HG03139 (cell line): ENCODE measurements at regions not wholly inside any gene's neighbourhood (a gene's known extent, or its start where the extent isn't known, plus 50 kb on each side); places are given as distances from the start of the nearest gene placed in this dataset.
"Not testable (repeated sequence)": the region's sequence is repeated elsewhere in the genome, so short reads cannot be mapped to it uniquely, and the experiment has no call there.

Experiments
- ATAC-seq: cut with Tn5 transposase; IDR thresholded peaks from one replicate; pipeline ENCODE4 v1.9.1; 2021; ENCODE audit not compliant: unreplicated experiment

DNA sequence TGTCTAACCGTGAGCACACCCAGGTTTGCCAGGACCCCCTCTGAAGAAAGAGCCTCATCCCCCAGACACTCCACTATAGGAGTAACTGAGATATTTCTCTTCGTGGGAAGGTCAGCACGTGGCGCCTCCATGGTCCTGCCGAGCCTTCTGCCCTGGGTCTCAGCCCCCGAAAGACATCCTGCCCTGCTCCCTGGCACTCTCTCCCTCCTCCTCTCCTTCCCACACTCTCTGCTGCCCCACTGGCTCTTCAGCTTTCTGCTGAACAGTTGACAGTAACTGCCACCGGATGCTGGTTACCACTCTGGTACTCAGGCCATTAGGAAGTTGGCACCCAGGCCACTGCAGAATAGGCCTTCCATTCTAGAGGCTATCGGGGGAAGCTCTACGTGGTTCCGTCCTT lies 185.2 kb downstream of the UACA start:
- no peak for ATAC-seq

DNA sequence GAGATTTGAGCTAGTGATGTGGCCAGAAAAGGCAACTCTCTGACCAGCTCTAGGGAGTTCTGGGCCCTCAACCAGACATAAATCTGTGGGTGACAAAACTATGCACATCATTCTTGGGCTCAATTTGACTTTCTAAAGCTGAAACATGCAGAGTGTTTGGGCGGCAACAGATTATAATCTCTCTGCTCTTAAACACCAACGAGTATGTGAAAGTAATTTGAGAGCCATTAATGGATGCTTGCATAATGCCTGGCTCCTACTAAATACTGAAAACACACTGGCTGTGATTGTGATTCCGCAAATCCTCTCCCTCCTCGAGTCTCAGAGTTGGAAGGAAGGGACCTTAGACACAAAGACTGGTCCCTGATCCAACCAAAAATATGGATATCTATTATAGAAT lies 186.7 kb downstream of the UACA start:
- ATAC-seq, result no peak

DNA sequence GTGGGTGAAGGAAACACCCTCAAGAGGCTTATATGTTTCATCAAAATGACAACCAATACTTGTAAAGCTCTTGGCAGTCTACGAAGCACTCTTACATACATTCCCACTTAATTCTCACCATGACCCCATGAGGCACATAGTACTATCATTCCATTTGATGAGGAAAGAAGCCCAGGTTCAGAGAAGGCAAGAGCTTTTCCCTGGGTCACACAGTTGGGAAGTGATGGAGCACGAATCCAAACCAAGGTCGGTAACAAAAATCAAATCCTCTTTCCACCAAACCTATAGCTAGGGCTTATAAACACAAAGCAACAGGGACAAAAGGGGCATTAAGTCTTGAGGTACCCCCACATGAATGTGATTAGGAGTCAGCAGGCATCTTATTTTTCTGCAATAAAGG lies 187.1 kb downstream of the UACA start:
- no peak for ATAC-seq

DNA sequence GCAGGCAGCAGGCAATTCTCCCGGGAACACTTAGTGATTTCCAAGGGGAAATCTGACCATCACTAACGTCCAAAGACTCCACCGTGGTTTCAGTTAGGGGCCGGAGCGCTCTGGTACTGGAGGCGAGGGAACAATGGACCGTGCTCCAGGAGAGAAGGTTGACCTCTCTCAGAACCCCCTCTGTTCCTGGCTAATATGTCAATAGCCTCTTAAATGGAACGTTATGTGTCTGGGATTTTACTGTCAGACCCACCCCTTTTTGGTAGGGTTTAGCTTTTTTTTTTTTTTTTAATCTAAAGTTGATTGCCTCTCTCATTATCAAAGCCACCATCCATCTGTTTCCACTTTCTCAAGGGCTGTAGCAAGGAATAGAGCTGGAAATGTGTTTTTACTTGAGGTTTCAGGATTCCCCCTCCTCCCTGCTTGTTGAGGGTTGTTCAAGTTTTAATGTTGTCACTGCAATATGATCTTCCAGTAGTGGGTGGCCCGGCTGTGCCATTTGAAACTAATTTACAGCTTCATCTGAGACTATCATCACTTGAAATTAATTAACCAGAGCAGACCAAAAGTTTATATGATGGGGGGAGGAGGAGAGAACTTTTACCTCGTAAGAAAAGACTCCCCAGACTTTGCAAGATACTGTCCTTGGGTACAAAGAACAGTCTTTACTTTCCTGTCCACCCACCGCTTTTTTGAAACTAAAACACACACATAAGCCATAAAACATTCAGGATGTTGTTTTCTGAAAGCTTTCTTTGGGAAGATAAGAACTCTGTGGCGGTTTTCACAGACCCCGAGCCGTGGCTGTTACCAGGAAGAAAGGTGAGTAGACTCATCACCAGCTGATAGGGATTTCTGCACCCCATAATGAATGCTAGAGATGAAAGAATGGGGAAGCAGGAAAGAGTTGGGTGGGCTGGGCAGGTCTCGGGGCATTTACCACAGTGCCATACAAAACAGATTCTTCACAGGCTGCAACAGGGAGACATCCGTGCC lies 187.8 kb downstream of the UACA start:
- no peak for ATAC-seq

DNA sequence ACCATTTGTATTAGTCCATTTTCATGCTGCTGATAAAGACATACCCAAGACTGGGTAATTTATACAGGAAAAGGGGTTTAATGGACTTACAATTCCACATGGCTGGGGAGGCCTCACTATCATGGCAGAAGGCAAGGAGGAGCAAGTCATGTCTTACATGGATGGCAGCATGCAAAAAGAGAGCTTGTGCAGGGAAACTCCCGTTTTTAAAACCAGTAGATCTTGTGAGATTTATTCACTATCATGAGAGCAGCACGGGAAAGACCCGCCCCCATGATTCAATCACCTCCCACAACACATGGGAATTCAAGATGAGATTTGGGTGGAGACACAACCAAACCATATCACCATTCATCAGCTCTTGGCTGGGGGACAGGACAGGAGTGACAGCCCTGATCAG lies 189.0 kb downstream of the UACA start:
- not testable (repeated sequence) for ATAC-seq

DNA sequence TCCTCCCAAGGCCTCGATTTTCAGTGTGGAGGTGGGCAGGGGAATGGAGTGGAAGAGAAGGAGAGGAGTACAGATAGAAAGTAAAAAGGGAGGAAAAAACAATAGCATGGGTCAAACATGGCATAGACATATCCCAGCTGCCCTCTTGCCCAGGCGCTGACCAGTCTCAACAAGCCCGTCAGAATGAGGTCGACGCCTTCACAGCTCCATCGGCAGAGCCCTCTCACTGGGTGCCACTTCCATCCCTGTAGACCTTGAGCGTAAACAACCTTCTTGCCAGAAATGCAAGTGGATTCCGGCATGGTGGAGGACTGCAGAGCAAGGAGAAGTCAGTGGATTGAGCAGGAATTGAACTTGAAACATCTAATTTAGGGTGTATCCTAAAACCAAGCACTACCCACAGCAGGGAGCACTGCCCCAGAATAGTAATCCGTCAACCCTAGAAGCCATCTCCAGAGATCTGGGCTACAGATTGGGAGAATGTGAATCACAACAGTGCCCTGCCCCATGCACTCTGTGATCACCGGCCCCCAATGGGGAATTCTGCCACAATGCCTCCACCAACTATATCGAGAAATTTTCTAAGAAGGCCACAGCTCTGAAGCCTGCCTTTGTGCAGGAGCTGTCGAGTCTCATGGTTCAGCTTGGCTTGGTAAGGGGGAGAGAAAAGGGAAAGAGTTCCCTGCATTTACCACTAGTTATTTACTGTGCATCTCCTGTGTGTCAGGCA lies 190.1 kb downstream of the UACA start:
- ATAC-seq, result no peak

DNA sequence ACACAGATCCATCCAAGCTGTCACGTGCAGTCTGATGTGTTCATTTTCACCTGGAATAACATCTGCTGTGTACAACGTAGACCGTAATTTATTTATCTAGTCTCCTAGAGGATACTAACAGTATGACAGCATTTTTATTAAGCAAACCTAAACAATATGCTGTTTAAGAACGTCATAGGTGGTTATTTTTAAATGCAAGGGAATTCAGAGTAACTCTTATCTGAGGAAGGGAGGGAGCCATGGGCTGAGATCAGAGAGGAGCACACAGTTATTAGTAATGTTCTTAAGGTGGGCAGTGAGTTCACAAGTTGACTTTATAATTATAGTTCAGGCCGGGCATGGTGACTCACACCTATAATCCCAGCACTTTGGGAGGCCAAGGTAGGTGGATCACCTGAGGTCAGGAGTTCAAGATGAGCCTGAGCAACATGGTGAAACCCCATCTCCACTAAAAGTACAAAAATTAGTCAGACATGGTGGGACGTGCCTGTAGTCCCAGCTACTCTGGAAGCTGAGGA lies 193.6 kb downstream of the UACA start:
- ATAC-seq, result no peak

DNA sequence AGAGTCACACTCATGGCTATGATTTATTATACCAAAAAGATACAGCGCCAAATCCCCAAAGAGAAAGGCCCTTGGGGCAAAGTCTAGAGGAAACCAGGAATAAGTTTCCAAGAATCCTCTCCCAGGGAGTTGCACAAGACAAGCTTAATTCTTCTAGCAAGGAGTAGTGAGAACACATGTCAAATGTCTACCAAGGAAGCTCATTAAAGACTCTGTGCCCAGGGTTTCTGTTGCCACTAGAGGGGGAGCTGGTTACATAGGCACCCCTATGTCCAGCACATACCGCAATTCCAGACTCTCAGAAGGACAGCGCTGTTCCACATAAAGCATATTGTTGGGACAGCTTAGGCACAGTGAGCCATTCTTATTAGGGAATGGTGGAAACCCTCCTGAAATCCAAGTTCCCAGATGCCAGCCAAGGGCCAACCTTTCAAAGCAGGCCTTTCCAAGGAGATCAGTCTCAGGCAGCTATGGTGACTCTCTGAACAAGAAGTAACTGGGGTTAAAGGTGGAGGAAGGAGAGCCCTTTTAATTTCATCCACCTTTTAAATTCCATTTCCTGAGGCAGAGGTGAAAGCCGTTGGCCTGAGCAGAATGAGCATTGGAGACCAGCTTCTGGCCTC lies 194.2 kb downstream of the UACA start:
- no peak for ATAC-seq

DNA sequence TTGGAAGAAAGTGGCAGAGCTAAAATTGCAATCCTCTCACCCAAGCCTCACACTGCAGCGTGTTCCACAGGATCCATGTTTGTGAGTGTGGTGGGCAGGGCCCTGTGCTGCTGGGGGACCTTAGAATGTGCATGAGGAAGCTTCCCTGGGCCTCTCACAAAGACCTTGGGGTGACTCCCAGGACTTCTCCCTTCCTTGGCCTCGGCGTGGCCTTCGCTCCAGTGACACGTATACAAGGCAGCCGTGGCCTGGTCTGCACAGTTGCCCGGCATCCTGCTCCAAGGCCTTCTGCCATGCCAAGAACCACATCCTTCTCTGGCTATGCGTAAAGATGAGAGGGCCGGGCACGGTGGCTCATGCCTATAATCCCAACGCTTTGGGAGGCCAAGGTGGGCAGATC lies 196.4 kb downstream of the UACA start:
- ATAC-seq, result no peak

DNA sequence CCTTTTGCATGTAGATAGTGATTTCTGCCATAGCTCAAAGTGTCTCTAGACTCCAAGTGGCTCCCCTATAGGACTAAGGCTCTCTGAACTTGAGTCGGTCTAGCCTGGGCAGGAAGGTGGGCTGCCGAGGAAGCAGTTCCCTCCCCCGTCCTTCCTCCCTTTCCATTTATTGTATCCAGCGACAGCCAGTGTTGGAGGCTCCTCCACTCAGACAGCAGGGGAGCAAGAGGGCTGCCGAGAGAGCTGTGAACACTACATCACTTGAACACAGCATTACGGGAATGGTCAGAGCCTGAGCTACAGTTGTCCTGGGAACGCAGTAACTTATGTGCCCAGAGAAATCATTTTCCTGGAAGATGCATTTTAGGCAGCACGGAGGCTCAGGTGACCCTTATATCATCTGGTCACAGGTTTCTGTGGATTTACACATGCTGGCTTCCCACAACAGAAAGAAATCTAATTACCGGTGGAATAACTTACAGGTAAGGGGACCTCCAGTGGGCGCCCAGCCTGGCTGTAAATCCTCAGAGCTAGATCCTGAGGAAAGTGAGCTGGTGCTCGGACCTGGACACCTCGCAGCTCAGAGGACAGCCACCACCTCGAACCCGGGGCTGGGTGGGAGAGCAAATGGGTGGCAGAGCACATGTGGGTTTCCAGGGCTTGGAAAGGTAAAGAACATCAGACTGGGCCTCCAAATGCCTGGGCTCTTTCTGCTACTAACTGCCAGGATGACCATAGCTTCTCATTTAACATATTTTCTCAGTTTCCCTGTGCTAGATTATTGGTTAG lies 197.1 kb downstream of the UACA start:
- ATAC-seq, result no peak

DNA sequence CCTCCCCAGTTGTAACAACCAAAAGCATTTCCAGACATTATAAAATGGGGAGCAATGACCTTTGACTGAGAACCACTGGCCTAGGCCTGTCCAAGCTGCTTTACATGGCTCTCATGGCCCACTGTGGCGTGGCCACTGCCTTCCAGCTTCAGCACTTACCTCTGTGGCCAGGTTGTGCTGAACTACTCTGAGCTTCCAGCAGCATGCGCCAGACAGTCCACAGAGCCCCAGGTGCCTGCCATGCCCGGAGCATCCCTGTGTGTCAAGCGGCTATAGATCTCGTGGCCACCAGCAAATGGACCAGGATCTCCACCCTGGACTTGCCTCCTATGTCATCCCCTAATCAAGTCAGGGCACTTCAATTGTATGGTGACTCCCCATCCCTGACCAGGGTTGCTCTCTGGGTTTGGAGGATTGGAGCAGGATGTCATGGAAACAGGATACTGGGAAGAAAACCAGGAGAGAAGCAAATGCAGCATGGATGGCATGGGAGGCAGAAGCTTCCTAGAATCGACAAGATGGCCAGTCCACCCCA lies 199.7 kb downstream of the UACA start:
- no peak for ATAC-seq

DNA sequence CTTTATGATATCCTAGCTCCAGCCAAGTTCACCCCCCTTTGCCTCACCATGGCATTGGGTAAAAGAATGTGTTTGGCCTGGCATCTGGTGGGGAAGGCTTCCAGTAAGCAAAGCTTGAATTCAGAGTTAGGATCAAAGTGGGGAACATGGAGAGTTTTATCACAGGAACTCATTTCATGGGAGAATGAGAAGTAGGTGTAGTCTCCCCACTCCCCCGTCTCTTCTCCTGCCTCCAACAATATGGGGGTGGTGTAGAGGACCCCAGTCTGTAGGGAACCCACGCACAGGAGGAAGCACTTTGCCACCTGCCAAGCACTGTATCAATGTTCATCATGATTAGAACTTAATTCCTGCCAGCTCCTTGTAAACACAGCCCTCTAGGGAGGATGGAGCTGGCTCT lies 200.5 kb downstream of the UACA start:
- no peak for ATAC-seq

DNA sequence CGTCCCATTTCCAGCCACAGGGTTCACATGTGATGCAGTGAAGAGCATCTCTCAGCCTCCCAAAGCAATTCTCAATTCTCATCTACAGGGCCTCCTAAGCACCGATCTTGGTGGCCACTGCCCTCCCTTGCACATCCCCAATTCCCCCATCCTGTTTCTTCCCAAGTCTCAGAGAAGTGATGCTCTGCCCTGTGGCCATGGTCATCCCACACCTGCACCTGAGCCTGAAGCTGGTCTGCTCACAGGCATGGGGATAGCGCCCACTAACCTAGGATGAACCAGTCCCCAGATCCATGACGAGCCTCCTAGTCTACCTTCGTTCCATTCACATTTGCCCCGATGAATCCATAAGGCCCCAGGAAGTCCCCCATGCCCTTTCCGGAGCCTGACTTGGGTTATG lies 201.5 kb downstream of the UACA start:
- ATAC-seq, result no peak

DNA sequence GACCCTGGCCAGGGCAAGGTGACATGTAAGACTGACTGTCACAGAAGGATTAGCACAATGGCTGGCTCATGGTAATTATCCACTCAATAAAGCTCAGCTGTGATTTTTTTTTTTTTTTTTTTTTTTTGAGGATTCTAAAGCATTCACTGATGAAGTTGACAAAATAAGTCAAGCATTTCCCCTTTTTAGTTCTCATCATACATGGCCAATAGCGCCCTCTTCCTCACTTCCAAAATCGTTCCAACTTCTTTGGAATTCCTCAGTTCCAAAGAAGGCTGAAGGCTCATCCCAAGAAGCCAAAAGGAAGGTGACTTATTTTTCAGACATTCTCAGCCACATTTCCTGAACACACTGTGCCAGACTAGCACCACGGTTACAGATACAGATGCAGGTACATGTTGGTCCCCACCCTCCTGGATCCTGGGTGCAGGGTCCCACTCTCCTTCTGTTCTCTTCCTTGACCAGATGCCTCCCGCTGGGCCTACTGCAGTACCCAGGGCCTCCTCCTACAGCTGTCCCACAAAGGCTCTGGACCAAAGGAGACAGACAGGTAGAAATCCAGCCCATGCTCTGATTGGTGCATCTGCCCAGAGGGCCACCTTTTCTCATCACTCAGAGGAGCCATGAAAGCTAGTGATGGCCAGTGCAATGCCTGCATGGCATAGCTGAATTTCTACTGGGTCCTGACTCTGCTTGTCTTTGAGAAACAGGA lies 202.6 kb downstream of the UACA start:
- ATAC-seq, result no peak

DNA sequence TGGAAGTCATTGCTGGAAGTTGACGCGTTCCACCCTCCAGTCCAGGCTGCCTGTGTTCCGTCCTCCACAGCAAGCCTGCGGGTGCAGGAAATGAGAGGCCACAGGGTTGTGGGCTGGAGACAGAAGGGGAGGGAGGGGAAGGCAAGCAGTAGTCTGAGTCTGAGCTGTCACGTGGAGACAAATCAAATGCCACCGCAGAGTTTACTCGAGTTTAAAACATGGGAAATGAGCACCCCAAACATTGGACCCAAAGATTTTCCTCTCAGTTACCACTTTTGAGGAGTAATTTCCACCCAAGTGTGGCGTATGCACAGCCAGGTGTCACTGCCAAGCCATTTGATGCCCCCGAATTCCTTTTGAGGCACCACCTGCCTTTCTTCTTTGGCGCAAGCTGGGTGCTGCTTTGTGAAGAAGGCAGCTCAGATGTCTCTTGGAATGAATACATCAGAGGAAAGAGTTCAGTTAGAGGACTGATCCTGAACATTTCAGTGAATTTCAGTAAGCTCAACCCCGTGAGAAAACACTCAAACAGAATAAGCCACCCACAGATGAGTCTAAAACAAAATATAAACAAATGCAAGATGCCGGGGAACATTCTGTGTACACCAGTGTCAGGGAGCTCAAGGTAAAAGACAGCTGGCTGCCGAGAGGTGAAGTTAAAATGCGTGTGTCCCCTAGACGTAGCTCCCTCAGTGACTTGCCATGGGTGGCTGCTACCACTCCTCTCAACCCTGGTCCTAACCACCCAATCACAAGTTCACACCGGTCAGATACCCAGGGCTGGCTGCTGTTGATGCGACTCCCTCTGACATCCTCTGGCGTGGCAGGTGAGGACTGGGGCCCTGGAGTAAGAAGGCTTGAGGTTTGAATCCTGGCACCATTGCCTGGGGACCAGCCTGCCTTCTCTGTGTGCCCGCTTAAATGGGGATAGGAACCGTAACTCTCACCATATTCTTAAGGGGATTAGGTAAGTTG lies 203.8 kb downstream of the UACA start:
- no peak for ATAC-seq

DNA sequence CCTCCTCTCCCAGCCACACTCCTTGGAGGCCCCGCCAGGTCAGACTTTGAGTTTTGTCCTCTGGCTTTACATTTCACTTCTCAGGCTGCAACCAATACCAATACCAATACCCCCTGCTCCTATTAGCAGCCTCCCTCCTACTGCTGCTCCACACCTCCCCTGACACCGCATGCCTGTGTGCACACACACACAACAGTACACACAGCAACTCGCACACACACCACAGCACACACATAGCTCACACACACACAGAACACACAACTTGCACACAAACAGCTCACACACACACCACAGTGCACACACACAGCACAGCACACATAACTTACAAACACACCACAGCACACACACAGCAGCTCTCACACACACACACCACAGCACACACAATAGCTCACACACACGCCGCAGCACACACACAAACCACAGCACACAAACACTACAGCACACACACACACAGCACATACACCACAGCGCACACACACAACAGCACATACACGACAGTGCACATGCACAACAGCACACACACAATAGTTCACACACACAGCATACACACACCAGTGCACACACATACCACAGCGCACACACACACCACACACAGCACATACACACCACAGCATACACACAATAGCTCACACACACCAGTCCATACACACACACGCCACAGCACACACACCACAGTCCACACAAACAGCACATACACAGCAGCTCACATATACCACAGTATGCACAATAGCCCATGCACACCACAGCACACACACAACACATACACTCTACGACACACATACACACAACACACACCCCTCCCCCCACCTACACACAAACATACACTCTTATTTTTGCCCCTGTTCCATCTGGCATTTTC lies 204.7 kb downstream of the UACA start:
- no peak for ATAC-seq

DNA sequence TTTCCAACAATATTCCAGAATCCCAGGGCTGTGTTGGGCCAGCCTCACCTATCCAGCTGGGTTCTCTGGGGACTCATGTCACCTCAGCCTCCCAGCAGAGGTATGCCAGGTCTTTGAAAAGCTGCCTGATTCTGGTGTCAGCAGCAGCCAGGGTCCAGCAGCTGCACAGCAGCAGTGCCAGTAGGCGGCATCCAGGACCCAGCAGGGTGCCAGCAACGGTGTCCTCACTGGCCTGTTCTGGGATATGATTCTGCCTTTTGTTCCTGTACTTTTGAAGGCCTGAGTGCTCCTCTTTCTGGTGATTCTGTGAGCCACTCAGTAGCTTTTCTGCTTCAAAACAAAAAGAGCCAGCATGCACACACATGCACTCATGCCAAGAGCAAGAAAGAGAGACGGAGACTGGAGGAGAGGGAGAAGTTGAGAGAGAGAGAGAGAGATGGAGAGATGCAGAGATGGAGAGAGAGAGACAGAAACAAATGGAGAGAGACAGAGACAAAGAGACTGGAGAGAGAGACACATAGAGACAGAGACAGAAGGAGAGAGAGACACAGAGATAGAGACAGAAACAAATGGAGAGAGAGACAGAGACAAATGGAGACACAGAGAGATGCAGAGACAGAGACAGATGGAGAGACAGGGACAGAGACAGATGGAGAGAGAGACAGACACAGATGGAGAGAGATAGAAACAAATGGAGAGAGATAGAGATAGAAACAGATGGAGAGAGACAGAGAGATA lies 205.7 kb downstream of the UACA start:
- no peak for ATAC-seq
